ENCODE measurements at regions not wholly inside any gene's neighbourhood (a gene's known extent, or its start where the extent isn't known, plus 50 kb on each side); places are given as distances from the start of the nearest gene placed in this dataset.

DNA sequence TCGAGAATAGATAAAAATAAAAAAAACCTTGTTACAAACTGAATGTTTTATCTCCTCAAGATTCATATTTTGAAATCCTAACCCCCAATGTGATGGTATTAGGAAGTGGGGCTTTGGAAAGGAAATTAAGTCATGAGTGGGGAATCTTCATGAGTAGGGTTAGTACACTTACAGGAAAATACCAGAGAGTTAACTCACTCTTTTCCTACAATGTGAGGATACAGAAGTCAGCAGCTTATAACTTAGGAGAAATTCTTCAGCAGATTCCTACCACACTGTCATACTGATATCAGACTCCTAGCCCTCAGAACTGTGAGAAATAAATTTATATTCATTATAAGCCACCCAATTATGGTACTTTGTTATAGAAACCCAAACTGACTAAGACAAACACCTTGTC, 453.1 kb downstream of the GBE1 start:
- TF ChIP-seq CTCF (IDR thresholded peaks at IDR 0.05) (no peak), POLR2AphosphoS5 (IDR thresholded peaks at IDR 0.05) (no peak)

Measured in esophagus muscularis mucosa (tissue), 3 donors.